ENCODE measurements at regions not wholly inside any gene's neighbourhood (a gene's known extent, or its start where the extent isn't known, plus 50 kb on each side); places are given as distances from the start of the nearest gene placed in this dataset.

- no peak for DNase-seq (ENCODE audit: low read depth)
- TF ChIP-seq CTCF (IDR thresholded peaks at IDR 0.05; ENCODE audit: low read depth, low read length, missing control alignments), result no peak
- no peak overlapping the region for H3K4me3 ChIP-seq (ENCODE audit: low read depth, low read length)
These were observed 210.9 kb upstream of the KCNMB2 start for GRCh38 chr3:178325330-178325729.

- TF ChIP-seq CTCF (IDR thresholded peaks at IDR 0.05; ENCODE audit: low read depth, low read length, missing control alignments), result no peak
- H3K4me3 ChIP-seq (ENCODE audit: low read depth, low read length), result no peak overlapping the region
- no peak for DNase-seq (ENCODE audit: low read depth)
These were observed 206.3 kb upstream of the KCNMB2 start for GRCh38 chr3:178329936-178330335.

GRCh38 chr3:178334239-178334638 is 202.0 kb upstream of the KCNMB2 start:
- no peak for TF ChIP-seq CTCF (IDR thresholded peaks at IDR 0.05; ENCODE audit: low read depth, low read length, missing control alignments)
- no peak for DNase-seq (ENCODE audit: low read depth)
- no peak overlapping the region for H3K4me3 ChIP-seq (ENCODE audit: low read depth, low read length)

- TF ChIP-seq CTCF (IDR thresholded peaks at IDR 0.05; ENCODE audit: low read depth, low read length, missing control alignments), result no peak
- no peak overlapping the region for H3K4me3 ChIP-seq (ENCODE audit: low read depth, low read length)
- DNase-seq (ENCODE audit: low read depth), result no peak
These were observed 199.9 kb upstream of the KCNMB2 start for GRCh38 chr3:178336336-178336735.

- H3K4me3 ChIP-seq (ENCODE audit: low read depth, low read length), result no peak overlapping the region
- TF ChIP-seq CTCF (IDR thresholded peaks at IDR 0.05; ENCODE audit: low read depth, low read length, missing control alignments), result no peak
- DNase-seq (ENCODE audit: low read depth), result no peak
These were observed 195.7 kb upstream of the KCNMB2 start for GRCh38 chr3:178340506-178340905.

- TF ChIP-seq CTCF (IDR thresholded peaks at IDR 0.05; ENCODE audit: low read depth, low read length, missing control alignments), result no peak
- no peak overlapping the region for H3K4me3 ChIP-seq (ENCODE audit: low read depth, low read length)
- no peak for DNase-seq (ENCODE audit: low read depth)
These were observed 194.6 kb upstream of the KCNMB2 start for GRCh38 chr3:178341636-178342035.

GRCh38 chr3:178342111-178342510 is 194.1 kb upstream of the KCNMB2 start:
- TF ChIP-seq CTCF (IDR thresholded peaks at IDR 0.05; ENCODE audit: low read depth, low read length, missing control alignments), result no peak
- H3K4me3 ChIP-seq (ENCODE audit: low read depth, low read length), result no peak overlapping the region
- DNase-seq (ENCODE audit: low read depth), result no peak

All from GM12864 (cell line).